ENCODE measurements at regions not wholly inside any gene's neighbourhood (a gene's known extent, or its start where the extent isn't known, plus 50 kb on each side); places are given as distances from the start of the nearest gene placed in this dataset.

DNA sequence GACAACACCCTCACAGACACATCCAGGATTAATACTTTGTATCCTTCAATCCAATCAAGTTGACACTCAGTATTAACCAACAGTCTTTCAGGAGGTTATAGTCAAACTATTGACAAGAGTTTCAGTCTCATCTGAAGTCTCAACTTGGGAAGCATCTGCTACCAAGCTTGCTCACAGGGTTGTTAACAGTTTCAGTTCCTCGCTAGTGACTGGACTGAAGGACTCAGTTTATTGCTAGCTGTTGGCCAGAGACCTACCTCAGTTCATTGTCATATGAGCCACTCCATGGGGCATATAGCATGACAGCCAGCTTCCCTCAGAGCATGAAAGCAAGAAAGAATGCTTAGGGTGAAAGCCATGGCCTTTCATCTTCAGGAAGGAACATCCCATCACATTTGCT lies 228.6 kb downstream of the EPHA4 start:
- DNase-seq, result no peak

DNA sequence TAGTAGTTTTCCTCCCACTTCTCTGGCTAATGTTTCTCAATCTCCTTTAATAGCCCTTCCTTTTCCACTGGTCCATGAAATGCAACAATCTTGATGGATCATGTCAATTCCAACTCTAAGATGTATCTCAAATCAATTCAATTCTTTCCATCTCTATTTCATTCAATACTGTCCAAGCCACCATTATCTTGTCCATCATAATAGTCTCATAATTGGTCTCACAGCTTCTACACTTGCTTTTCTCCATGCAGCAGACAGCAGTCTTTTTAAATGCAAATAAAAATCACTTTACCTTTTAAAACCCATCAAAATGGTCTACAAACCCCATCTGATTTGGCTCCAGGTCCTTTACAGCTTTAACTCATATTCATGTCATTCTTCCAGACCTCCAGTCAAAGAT lies 226.6 kb downstream of the EPHA4 start:
- DNase-seq, result no peak

DNA sequence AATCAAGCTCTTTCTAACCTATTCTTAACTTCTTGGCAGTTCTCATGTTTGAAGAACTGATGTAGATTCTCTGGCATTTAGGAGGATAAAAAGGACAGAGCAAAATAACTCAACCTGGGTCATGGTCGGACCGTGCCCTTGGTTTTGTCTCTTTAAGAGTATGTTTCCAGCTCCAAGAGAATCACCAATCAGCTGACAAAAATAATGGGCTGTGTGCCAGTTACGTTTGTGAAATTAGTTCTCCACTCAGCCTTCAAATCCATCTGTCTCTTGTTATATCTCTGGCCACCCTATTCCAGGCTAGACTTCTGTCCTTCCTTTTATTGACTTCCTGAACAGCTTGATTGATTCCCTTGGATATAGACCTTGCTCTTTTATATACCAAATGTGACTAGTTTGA lies 225.7 kb downstream of the EPHA4 start:
- DNase-seq, result no peak

DNA sequence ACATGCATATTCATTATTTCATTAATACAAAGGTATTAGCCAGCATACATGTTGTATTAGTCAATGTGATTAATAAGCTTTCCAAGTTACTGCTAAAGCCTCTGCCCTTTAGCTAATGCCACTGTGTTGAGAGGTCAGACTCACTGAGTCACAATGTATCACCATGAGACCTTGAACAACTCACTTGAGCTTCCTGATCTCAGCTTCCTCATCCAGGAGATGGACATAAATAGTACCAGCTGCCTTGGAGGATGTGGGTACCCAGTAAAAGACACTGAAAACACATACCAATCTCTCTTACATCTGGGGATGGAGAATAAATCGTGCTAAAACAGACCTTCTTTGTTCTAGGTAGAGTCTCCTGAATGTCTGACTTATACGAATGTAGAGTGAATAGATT lies 224.6 kb downstream of the EPHA4 start:
- DNase-seq, result no peak

DNA sequence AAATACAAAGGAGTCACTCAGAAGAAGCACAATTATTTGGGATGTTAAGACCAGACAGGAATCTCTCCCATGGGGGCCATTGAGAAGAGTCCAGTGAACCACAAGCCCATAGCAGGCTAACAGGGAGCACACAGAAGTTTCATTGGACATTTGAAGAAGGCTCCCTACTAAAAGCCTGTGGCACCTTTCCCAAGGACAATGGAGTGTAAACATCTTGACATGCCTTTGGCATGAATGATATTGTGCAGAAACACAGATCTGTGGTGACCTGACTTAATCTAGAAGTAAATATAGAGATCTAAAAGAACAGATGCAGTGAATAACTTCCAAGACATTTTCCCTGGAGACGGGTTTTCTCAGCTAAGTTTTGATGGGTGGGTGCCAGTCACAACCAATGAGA lies 221.5 kb downstream of the EPHA4 start:
- DNase-seq, result no peak

DNA sequence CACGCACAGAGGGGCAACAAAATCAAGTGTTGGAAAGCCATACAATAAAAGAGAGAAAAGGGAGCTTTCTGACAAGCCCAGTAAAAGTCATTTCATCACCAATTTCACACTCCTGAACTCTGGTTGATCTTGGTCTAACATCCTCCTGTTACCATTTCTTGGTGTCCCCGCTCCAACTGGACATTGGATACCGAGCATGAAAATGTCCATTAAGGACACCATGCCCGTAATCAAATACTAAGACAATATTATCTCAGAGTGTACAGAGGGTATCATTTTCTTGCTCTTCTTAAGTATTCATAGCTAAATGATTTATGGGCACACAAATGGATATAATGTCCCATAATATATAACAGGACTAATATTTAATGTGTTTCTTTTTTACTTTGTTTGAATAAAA lies 218.9 kb downstream of the EPHA4 start:
- DNase-seq, result no peak

DNA sequence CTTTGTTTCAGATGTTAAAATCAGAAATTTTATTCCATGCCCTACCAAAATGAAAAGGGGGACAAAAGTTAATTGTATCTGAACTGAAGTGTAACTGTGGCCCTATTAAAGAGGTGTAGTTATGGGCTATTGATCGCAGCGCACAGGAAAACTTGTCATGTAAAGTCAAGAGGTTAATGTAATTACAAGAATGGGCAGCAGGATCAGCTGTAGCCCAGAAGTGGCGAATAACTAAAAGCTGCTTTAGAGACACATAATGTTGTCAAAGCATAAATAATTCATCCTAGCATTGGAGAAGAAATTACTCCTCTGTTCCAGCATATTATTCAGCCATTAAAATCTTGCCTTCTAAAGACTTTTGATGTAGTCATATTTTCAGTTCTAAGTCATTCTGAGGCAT lies 211.8 kb downstream of the EPHA4 start:
- DNase-seq, result no peak

DNA sequence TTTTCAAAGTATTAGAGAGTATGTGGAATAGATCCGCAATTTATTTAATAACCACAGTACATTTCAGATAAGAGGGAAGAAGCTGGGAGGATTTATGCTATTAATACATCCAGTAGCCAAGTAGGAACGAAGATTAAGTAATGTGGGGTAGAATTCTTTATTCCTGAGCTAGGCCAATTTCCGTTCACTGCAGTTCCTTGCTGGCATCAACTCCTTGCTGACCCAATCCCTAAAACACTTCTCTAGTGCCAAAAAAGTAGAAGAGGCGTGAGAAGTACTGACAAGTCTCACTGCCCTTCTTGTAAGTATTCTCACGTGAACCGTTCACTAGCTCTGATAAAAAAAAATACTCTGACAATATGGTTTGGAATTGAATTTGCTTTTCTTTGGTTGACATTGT lies 211.4 kb downstream of the EPHA4 start:
- DNase-seq, result no peak

DNA sequence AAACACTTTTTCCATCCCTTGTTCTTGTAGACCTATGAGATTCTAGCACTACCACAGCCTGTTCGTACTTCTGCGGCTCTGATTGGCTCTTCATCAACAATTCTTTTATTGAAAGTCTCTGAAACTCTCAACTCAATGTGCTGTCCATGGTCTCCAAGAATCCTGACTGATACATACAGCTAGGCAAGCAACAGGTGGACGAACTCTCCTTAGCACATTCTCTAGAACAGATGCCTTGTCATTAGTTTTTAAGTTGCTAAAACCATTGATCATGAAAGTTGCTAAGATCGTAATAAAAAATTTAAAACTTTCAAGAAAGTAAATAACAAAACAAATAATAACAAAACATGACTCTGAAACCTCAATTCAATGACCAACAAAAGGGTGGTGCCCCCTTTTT lies 210.5 kb downstream of the EPHA4 start:
- no peak for DNase-seq

DNA sequence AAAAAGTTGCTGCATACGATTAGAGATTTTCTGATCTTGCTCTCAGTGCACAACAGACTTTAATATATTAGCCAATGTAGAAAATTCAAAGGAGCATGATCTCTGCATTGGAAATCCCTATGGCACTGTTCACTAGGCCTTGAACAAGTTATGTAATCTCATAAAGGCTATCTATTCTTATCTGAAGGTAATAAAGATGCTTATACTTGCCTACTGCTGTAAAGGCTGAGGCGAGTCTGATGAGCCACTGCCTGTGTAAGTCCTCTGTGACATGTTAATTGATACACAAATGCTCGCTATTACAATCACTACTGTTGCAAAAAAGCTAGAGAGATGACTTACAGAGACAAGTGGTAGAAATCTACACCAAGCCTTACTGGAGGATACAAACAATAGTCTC lies 207.4 kb downstream of the EPHA4 start:
- DNase-seq, result no peak

All from activated CD4-positive, alpha-beta T cell treated with anti-CD3 and anti-CD28 coated beads for 1 hour (primary cell).